ENCODE measurements at regions not wholly inside any gene's neighbourhood (a gene's known extent, or its start where the extent isn't known, plus 50 kb on each side); places are given as distances from the start of the nearest gene placed in this dataset.

- no peak overlapping the region for H2AFZ ChIP-seq
- no peak overlapping the region for H3K4me2 ChIP-seq
- no peak for DNase-seq
- H4K20me1 ChIP-seq (ENCODE audit: insufficient read depth), result no peaks in the 10 kb centered on the region
- peaks cover 3% of the 10 kb centered on the region; the same call in 1 of the 2 replicates for H3K27me3 ChIP-seq (ENCODE audit: insufficient read depth, low read depth)
- TF ChIP-seq EZH2 (IDR thresholded peaks at IDR 0.05; ENCODE audit: low read depth), result no peak
- TF ChIP-seq, protein P1, sequence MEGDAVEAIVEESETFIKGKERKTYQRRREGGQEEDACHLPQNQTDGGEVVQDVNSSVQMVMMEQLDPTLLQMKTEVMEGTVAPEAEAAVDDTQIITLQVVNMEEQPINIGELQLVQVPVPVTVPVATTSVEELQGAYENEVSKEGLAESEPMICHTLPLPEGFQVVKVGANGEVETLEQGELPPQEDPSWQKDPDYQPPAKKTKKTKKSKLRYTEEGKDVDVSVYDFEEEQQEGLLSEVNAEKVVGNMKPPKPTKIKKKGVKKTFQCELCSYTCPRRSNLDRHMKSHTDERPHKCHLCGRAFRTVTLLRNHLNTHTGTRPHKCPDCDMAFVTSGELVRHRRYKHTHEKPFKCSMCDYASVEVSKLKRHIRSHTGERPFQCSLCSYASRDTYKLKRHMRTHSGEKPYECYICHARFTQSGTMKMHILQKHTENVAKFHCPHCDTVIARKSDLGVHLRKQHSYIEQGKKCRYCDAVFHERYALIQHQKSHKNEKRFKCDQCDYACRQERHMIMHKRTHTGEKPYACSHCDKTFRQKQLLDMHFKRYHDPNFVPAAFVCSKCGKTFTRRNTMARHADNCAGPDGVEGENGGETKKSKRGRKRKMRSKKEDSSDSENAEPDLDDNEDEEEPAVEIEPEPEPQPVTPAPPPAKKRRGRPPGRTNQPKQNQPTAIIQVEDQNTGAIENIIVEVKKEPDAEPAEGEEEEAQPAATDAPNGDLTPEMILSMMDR (conservative IDR thresholded peaks at IDR 0.05), result no peak
- no peak overlapping the region for H3K4me3 ChIP-seq
- H3K36me3 ChIP-seq (ENCODE audit: low read depth), result no peaks in the 10 kb centered on the region
- no peaks in the 10 kb centered on the region for H3K4me1 ChIP-seq (replicated peaks; ENCODE audit: insufficient read depth)
- intact Hi-C loops (cut with micrococcal nuclease; ENCODE audit: unreplicated experiment), result no loop called here
- H3K9me3 ChIP-seq (ENCODE audit: insufficient read depth, low read depth), result no peaks in the 10 kb centered on the region
- BruUV-seq (replicated peaks), result no TSS peak
- no peaks in the 10 kb centered on the region for H3K79me2 ChIP-seq (ENCODE audit: low read depth)
- H3F3A ChIP-seq (ENCODE audit: insufficient read depth, low read depth), result no peaks in the 10 kb centered on the region
- ChIA-PET POLR2A (ENCODE audit: unreplicated experiment) (no interaction called here), CTCF (no interaction called here)
- no peak overlapping the region for H3K27ac ChIP-seq
- H3K9me2 ChIP-seq (ENCODE audit: insufficient read depth), result no peaks in the 10 kb centered on the region
Measured at GRCh38 chr10:108562105-108562504, 1361.2 kb downstream of the XPNPEP1 start.

DNA sequence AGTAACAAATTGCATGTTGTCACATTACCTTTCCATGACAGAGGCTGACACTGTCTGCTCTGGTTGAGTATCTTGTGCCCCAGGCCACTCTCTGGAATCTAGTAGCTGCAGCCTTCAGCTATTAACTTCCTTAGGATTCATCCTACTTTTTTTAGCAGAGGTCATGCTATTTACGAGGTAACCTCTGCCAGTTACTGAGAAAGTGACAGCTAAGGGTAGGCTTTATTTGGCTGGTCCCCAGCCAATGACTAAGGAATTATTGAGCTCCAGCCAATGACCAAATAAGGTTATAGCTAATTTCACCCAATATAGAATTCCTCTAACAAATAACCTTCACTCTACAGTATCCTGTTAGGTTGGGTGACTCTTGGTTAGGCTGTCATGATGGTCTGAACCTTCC, 1361.7 kb downstream of the XPNPEP1 start:
- no peak overlapping the region for H3K4me3 ChIP-seq
- no peak for TF ChIP-seq EZH2 (IDR thresholded peaks at IDR 0.05; ENCODE audit: low read depth)
- TF ChIP-seq, protein P1 (conservative IDR thresholded peaks at IDR 0.05), result no peak
- no peak overlapping the region for H2AFZ ChIP-seq
- ChIA-PET CTCF (no interaction called here), POLR2A (ENCODE audit: unreplicated experiment) (no interaction called here)
- H3K9me3 ChIP-seq (ENCODE audit: insufficient read depth, low read depth), result no peaks in the 10 kb centered on the region
- BruUV-seq (replicated peaks), result no TSS peak
- H3K79me2 ChIP-seq (ENCODE audit: low read depth), result no peaks in the 10 kb centered on the region
- no peaks in the 10 kb centered on the region for H3K9me2 ChIP-seq (ENCODE audit: insufficient read depth)
- DNase-seq, result no peak
- no peaks in the 10 kb centered on the region for H3K36me3 ChIP-seq (ENCODE audit: low read depth)
- no peaks in the 10 kb centered on the region for H4K20me1 ChIP-seq (ENCODE audit: insufficient read depth)
- intact Hi-C loops (cut with micrococcal nuclease; ENCODE audit: unreplicated experiment), result no loop called here
- no peak overlapping the region for H3K4me2 ChIP-seq
- H3K27me3 ChIP-seq (ENCODE audit: insufficient read depth, low read depth), result peaks cover under 1% of the 10 kb centered on the region; the same call in 1 of the 2 replicates
- H3K4me1 ChIP-seq (replicated peaks; ENCODE audit: insufficient read depth), result no peaks in the 10 kb centered on the region
- H3K27ac ChIP-seq, result no peak overlapping the region
- no peaks in the 10 kb centered on the region for H3F3A ChIP-seq (ENCODE audit: insufficient read depth, low read depth)

DNA sequence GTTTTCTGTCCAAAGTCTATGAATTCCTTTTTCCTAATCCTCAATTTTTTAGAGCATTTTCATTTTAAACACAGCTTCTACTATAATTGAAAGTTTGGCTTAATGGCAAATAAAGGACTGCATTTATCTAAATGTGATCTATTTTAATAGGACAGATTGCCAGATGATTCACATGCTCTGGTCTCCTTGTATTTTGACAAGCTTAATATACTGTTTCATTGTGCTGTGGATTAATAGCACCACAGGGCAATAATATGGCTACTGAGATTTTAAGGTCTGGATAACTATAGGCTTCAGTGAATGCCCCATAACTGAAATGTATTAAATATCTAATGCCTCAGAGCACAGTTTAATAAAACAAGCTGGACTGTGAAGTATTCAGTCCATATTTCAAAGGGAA, 1362.8 kb downstream of the XPNPEP1 start:
- no peaks in the 10 kb centered on the region for H3F3A ChIP-seq (ENCODE audit: insufficient read depth, low read depth)
- no peak for DNase-seq
- ChIA-PET POLR2A (ENCODE audit: unreplicated experiment) (no interaction called here), CTCF (no interaction called here)
- no peaks in the 10 kb centered on the region for H3K9me3 ChIP-seq (ENCODE audit: insufficient read depth, low read depth)
- no peaks in the 10 kb centered on the region for H4K20me1 ChIP-seq (ENCODE audit: insufficient read depth)
- H3K79me2 ChIP-seq (ENCODE audit: low read depth), result no peaks in the 10 kb centered on the region
- TF ChIP-seq, protein P1 (conservative IDR thresholded peaks at IDR 0.05), result no peak
- no peak for TF ChIP-seq EZH2 (IDR thresholded peaks at IDR 0.05; ENCODE audit: low read depth)
- H3K4me2 ChIP-seq, result no peak overlapping the region
- H3K27ac ChIP-seq, result no peak overlapping the region
- H2AFZ ChIP-seq, result no peak overlapping the region
- no TSS peak for BruUV-seq (replicated peaks)
- H3K4me3 ChIP-seq, result no peak overlapping the region
- intact Hi-C loops (cut with micrococcal nuclease; ENCODE audit: unreplicated experiment), result no loop called here
- H3K4me1 ChIP-seq (replicated peaks; ENCODE audit: insufficient read depth), result no peaks in the 10 kb centered on the region
- H3K9me2 ChIP-seq (ENCODE audit: insufficient read depth), result no peaks in the 10 kb centered on the region
- H3K36me3 ChIP-seq (ENCODE audit: low read depth), result no peaks in the 10 kb centered on the region
- H3K27me3 ChIP-seq (ENCODE audit: insufficient read depth, low read depth), result no peaks in the 10 kb centered on the region

Measured in PC-9 (cell line).